SK-N-SH treated with all-trans-retinoic acid at 6 μM for 48 hours (cell line): ENCODE measurements at regions not wholly inside any gene's neighbourhood (a gene's known extent, or its start where the extent isn't known, plus 50 kb on each side); places are given as distances from the start of the nearest gene placed in this dataset.

Experiments
- ATAC-seq: fragments of 200-7000 bp; cut with Tn5 transposase; 3 replicates; pipeline ENCODE4 v1.9.1; 2020; ENCODE audit warnings: mild to moderate bottlenecking, moderate library complexity
- CSDC2 ChIP-seq: fragments of 250-450 bp; sonication (Bioruptor Pico); IDR thresholded peaks from 2 replicates; pipeline ENCODE4 v1.5.0; 2020; ENCODE audit warnings: mild to moderate bottlenecking, moderate library complexity
- ESRRG ChIP-seq: fragments of 250-450 bp; sonication (Bioruptor Pico); IDR thresholded peaks from 2 replicates; pipeline ENCODE4 v1.6.1; 2021; ENCODE audit warnings: mild to moderate bottlenecking
- GLIS3 ChIP-seq: fragments of 250-450 bp; sonication (Bioruptor Pico); IDR thresholded peaks from 2 replicates; pipeline ENCODE4 v1.5.0; 2020; ENCODE audit warnings: mild to moderate bottlenecking, moderate library complexity
- ISL1 ChIP-seq: fragments of 250-450 bp; sonication (Bioruptor Pico); IDR thresholded peaks from 2 replicates; pipeline ENCODE4 v2.1.2; 2022; ENCODE audit warnings: mild to moderate bottlenecking, moderate library complexity
- OSR1 ChIP-seq: fragments of 250-450 bp; sonication (Bioruptor Pico); IDR thresholded peaks from 2 replicates; pipeline ENCODE4 v1.8.0; 2022; ENCODE audit warnings: moderate library complexity, mild to moderate bottlenecking, inconsistent platforms
- PPARA ChIP-seq: fragments of 250-450 bp; sonication (Bioruptor Pico); IDR thresholded peaks from 2 replicates; pipeline ENCODE4 v1.5.0; 2020; ENCODE audit warnings: mild to moderate bottlenecking, borderline replicate concordance
- RARB ChIP-seq: fragments of 250-450 bp; sonication (Bioruptor Pico); IDR thresholded peaks from 2 replicates; pipeline ENCODE4 v1.8.0; 2021; ENCODE audit warnings: mild to moderate bottlenecking, moderate library complexity
- SNAI2 ChIP-seq: fragments of 250-450 bp; sonication (Bioruptor Pico); IDR thresholded peaks from 2 replicates; pipeline ENCODE4 v1.5.0; 2020; ENCODE audit warnings: mild to moderate bottlenecking, moderate library complexity
- TCF4 ChIP-seq: fragments of 250-450 bp; sonication (Bioruptor Pico); IDR thresholded peaks from 2 replicates; pipeline ENCODE4 v1.8.0; 2021; ENCODE audit warnings: mild to moderate bottlenecking, moderate library complexity, borderline replicate concordance
- ZC3H10 ChIP-seq: fragments of 250-450 bp; sonication (Bioruptor Pico); IDR thresholded peaks from 2 replicates; pipeline ENCODE4 v1.5.1; 2021; ENCODE audit warnings: mild to moderate bottlenecking, moderate library complexity
- ZFP3 ChIP-seq: fragments of 250-450 bp; sonication (Bioruptor Pico); IDR thresholded peaks from 2 replicates; pipeline ENCODE4 v1.5.0; 2020; ENCODE audit warnings: mild to moderate bottlenecking, moderate library complexity
- ZFP30 ChIP-seq: fragments of 450-650 bp; formaldehyde crosslinking; IDR thresholded peaks from 2 replicates; pipeline ENCODE4 v1.5.0; 2022; ENCODE audit warnings: mild to moderate bottlenecking, moderate library complexity
- ZNF565 ChIP-seq: fragments of 450-650 bp; formaldehyde crosslinking; conservative IDR thresholded peaks from 2 replicates; pipeline ENCODE4 v1.5.0; 2020; ENCODE audit warnings: low read depth, mild to moderate bottlenecking, moderate library complexity
- ZNF8 ChIP-seq: fragments of 450-650 bp; formaldehyde crosslinking; IDR thresholded peaks from 2 replicates; pipeline ENCODE4 v1.5.0; 2020; ENCODE audit warnings: mild to moderate bottlenecking, moderate library complexity
- TF ChIP-seq, protein P1 (sequence below): fragments of 250-450 bp; sonication (Bioruptor Pico); IDR thresholded peaks from 2 replicates; pipeline ENCODE4 v1.8.0; 2020; ENCODE audit warnings: mild to moderate bottlenecking, moderate library complexity, borderline replicate concordance
- TF ChIP-seq, protein P2 (sequence below): fragments of 250-450 bp; sonication (Bioruptor Pico); IDR thresholded peaks from 2 replicates; pipeline ENCODE4 v1.8.0; 2021; ENCODE audit warnings: low read depth, mild to moderate bottlenecking, moderate library complexity, borderline replicate concordance
- TF ChIP-seq, protein P3 (sequence below): fragments of 250-450 bp; sonication (Bioruptor Pico); IDR thresholded peaks from 2 replicates; pipeline ENCODE4 v1.5.1; 2020; ENCODE audit warnings: low read depth, mild to moderate bottlenecking, moderate library complexity

DNA sequence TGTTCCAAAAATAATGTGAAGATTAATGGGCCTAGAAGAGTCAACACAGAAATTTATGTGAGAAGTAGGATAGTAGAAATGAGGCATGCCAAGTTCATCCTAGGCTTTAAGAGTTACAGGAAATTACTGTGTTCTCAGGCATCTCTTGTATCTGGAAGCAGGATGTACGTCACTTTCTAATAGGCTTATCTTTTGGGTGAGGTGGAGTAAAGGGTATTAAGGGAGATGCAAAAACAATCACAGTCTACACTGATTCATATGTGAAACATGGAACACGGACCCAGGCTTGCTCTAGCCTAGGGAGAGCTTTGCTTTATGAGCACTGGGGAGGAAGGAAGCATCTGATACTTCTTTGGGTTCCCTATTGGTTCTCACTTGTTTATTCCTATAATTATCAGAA is 84.5 kb upstream of the RGS4 start:
- ATAC-seq = no peak
- TF ChIP-seq ISL1 (CRISPR knock-in tag) = peak; percentile 43; the same call in 1 of the 2 replicates
- no peak for TF ChIP-seq ZFP3
- TF ChIP-seq, all 23 proteins: peak for 1

DNA sequence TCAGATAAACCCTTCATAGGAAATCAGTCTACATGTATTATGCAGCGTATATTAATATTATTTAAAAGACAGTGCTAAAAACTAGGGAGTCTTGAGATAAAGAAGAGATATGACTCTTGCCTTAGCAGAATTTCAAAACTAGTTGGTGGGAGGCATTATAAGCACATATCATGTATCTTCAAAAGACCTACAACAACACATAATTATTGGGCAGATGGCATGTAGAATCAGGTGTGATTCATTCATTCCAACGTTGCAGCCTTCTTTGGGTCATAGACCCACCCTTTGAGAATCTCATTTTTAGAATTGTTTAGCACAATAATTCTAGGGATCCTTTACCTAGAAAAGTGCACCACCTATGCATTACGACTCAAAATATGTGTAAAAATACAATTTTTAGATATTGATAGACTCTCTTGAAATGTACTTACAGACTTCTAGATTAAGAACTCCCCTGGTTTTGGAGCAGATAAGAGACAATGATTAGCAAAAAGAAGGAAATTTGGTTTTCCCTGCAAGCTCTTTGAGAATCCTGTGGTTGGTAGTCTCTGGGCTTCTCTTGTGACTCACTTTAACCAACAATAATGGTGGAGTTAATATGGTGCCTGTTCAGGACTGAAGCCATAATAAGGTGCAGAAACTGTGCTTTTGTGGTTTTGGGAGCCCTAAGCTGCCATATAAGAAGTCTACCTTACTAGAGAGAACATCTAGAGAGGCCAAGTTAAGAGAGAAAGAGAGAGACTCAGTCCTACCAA is 85.3 kb upstream of the RGS4 start:
- no peak for ATAC-seq
- TF ChIP-seq, protein P1, sequence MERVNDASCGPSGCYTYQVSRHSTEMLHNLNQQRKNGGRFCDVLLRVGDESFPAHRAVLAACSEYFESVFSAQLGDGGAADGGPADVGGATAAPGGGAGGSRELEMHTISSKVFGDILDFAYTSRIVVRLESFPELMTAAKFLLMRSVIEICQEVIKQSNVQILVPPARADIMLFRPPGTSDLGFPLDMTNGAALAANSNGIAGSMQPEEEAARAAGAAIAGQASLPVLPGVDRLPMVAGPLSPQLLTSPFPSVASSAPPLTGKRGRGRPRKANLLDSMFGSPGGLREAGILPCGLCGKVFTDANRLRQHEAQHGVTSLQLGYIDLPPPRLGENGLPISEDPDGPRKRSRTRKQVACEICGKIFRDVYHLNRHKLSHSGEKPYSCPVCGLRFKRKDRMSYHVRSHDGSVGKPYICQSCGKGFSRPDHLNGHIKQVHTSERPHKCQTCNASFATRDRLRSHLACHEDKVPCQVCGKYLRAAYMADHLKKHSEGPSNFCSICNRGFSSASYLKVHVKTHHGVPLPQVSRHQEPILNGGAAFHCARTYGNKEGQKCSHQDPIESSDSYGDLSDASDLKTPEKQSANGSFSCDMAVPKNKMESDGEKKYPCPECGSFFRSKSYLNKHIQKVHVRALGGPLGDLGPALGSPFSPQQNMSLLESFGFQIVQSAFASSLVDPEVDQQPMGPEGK (CRISPR knock-in tag) = no peak
- TF ChIP-seq ESRRG (CRISPR knock-in tag) = no peak
- TF ChIP-seq, protein P2, sequence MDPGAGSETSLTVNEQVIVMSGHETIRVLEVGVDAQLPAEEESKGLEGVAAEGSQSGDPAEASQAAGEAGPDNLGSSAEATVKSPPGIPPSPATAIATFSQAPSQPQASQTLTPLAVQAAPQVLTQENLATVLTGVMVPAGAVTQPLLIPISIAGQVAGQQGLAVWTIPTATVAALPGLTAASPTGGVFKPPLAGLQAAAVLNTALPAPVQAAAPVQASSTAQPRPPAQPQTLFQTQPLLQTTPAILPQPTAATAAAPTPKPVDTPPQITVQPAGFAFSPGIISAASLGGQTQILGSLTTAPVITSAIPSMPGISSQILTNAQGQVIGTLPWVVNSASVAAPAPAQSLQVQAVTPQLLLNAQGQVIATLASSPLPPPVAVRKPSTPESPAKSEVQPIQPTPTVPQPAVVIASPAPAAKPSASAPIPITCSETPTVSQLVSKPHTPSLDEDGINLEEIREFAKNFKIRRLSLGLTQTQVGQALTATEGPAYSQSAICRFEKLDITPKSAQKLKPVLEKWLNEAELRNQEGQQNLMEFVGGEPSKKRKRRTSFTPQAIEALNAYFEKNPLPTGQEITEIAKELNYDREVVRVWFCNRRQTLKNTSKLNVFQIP (CRISPR knock-in tag) = no peak
- TF ChIP-seq ZFP30 (CRISPR knock-in tag) = no peak
- TF ChIP-seq PPARA (CRISPR knock-in tag) = no peak
- no peak for TF ChIP-seq GLIS3 (CRISPR knock-in tag)
- TF ChIP-seq, protein P3, sequence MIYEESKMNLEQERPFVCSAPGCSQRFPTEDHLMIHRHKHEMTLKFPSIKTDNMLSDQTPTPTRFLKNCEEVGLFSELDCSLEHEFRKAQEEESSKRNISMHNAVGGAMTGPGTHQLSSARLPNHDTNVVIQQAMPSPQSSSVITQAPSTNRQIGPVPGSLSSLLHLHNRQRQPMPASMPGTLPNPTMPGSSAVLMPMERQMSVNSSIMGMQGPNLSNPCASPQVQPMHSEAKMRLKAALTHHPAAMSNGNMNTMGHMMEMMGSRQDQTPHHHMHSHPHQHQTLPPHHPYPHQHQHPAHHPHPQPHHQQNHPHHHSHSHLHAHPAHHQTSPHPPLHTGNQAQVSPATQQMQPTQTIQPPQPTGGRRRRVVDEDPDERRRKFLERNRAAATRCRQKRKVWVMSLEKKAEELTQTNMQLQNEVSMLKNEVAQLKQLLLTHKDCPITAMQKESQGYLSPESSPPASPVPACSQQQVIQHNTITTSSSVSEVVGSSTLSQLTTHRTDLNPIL (CRISPR knock-in tag) = no peak
- no peak for TF ChIP-seq ISL1 (CRISPR knock-in tag)
- no peak for TF ChIP-seq ZNF565 (CRISPR knock-in tag)
- no peak for TF ChIP-seq RARB (CRISPR knock-in tag)
- TF ChIP-seq ZFP3 = no peak
- no peak for TF ChIP-seq ZNF8 (CRISPR knock-in tag)
- no peak for TF ChIP-seq OSR1 (CRISPR knock-in tag)
- no peak for TF ChIP-seq CSDC2

DNA sequence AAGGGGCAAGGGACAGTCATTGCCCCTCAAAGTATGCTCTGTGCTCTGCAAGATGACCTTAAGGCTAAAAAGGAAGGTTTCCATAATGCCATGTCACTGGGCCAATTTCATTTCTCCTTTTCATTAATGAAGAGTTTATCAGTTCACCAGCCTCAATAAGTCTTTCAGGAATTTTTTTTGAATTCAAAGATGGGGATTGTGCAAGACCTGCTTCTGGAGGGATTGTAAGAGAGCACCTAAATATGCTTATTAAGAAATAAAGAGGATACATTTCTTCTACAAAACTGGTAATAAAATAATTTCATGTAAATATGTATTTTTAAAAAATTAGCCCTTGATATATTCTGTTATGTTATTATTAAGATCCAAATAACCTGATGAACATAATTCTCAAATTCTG is 86.8 kb upstream of the RGS4 start:
- no peak for ATAC-seq
- TF ChIP-seq ZNF565 (CRISPR knock-in tag) = no peak
- no peak for TF ChIP-seq TCF4

DNA sequence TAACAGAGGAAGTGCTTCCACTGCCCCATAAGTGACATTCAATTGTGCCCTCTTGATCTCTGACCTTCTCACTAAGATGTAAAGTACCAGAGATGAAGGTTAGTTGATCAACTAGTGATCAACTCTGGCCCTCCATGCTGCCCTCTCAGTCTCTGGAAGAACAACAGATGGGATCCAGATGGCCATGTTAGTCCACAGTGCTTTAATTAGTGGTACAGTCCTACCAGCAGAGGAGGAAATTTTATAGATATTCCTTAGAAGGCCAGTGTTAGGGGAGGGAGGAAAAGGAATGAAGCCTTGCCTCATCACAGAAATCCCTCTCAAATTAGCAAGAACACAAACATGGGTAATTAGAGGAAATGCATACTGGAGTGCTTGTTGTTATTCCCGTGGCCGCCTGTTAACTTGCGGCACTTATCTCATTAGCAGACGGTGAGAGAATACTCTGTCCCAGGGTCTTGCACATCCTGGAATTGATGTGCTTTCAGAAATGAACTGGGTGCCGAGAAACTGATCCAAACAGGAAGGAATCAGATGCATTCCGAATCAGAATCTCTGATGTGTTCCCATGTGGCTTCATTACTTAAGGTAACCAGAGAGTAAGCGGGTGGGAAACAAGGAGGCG is 91.1 kb upstream of the RGS4 start:
- TF ChIP-seq SNAI2 = no peak
- peak; percentile 53; the same call in 1 of the 2 replicates for TF ChIP-seq TCF4

DNA sequence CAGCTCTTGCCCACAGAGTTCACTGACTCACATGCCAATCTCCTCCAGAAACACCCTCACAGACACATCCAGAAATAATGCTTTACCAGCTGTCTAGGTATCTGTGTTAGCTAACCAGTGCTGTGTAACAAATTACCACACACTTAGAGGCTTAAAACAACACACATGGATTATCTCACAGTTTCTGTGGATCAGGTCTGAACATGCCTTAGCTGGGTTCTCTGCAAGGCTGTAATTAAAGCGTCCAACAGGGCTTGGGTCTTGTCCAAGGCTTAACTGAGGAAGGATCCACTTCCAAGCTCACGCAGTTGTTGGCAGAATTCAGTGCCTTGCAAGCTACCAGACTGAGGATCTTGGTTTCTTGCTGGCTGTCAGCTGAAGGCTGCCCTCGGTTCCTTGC is 92.5 kb upstream of the RGS4 start:
- ATAC-seq = no peak
- TF ChIP-seq, protein P3 (CRISPR knock-in tag) = no peak
- TF ChIP-seq ZFP30 (CRISPR knock-in tag) (no peak), ZNF565 (CRISPR knock-in tag) (no peak), ZC3H10 (CRISPR knock-in tag) (no peak), SNAI2 (no peak), CSDC2 (no peak), GLIS3 (CRISPR knock-in tag) (no peak), ZFP3 (no peak), OSR1 (CRISPR knock-in tag) (no peak), ZNF8 (CRISPR knock-in tag) (no peak), RARB (CRISPR knock-in tag) (no peak)
- TF ChIP-seq, protein P2 (CRISPR knock-in tag) = no peak

More for the DNA sequence above, 91.1 kb upstream of the RGS4 start:
- no peak for ATAC-seq
